ENCODE measurements at regions not wholly inside any gene's neighbourhood (a gene's known extent, or its start where the extent isn't known, plus 50 kb on each side); places are given as distances from the start of the nearest gene placed in this dataset.

DNA sequence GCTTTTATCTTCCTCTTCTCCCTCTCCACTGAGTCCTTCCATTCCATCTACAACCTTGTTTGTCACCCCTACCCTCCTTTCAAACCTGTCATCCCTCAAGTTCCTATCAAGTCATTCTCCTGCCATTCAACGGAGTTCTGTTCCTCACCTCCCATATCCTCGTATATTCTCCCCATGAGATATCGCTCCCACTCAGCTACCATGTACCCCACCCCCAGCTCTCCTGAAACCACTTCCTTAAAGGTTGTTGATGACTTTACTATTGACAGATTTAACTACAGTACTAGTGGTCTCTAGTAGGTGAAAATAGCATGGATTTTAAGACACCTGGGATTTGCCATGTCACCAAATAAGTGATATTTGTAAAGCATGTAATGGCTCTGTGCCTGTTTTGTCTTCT, 107.4 kb upstream of the BARHL2 start:
- 80% methylated on average over 3 of the region's 3 CpGs for WGBS, 2 donors
- Histone ChIP-seq H3K4me1 (no peaks in the 10 kb centered on the region), H3K27me3 (no peaks in the 10 kb centered on the region), H3K4me3 (no peak overlapping the region), H3K27ac (no peak overlapping the region), H3K36me3 (no peaks in the 10 kb centered on the region), H3K9me3 (no peaks in the 10 kb centered on the region)
- no peak for TF ChIP-seq POLR2A (IDR thresholded peaks at IDR 0.05)
- no peak for TF ChIP-seq CTCF (IDR thresholded peaks at IDR 0.05)
- DNase-seq (ENCODE audit: low spot score in 2 of 2): no peak

DNA sequence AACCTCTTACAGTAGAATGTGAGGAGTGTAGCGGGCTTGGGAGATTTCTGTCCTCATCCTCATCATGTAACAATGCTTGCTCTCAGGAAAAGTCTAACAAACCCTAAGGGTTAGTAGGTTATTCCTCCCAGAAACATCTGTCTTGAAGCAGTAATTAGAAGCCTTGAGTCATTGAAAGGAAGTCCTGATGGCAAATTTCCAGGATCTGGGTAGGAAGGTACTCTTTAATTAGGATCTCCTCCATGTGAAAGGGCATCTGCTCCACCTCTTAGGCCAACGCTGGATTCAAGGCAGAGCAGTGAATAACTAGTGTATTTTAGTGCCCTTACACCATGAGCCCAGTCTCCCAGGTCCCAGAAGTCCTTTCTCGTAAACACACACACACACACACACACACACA, 106.6 kb upstream of the BARHL2 start:
- Histone ChIP-seq H3K4me3 (no peak overlapping the region), H3K27ac (no peak overlapping the region), H3K27me3 (no peaks in the 10 kb centered on the region), H3K36me3 (no peaks in the 10 kb centered on the region), H3K4me1 (no peaks in the 10 kb centered on the region), H3K9me3 (no peaks in the 10 kb centered on the region)
- no peak for DNase-seq (ENCODE audit: low spot score in 2 of 2)
- TF ChIP-seq POLR2A (IDR thresholded peaks at IDR 0.05): no peak
- no peak for TF ChIP-seq CTCF (IDR thresholded peaks at IDR 0.05)
- no peak for TF ChIP-seq EP300 (IDR thresholded peaks at IDR 0.05)
- 71 to 91% methylated on average over 3 of the region's 3 CpGs for WGBS, 2 donors

DNA sequence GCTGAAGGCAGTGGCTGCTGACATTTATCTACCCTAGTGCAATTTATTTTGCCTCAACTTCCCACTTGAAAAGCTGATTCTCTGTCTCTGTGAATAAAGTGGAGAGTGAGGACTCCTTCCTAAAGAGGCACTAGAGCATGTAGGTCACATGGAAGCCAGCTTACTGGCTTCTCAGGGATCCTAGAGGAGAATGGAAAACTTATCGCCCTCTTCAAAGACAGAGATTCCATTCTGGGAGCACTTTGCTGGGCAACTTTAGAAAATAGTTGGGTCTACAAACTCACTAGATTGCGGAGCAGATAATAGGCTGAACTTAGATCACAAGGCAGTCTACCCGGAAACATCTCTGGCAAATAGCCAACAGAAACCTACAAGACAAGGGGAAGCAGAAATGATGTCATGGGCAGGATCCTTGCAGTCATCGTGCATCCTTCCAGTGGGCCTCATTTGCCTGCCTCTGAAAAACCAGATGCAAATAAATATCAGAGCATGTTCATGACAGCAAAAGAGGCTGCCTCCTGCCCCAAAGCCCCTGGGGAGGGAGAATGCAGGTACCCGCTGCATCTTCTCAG, 104.8 kb upstream of the BARHL2 start:
- Histone ChIP-seq H3K27ac (no peak overlapping the region), H3K36me3 (no peaks in the 10 kb centered on the region), H3K27me3 (no peaks in the 10 kb centered on the region), H3K9me3 (no peaks in the 10 kb centered on the region), H3K4me1 (no peaks in the 10 kb centered on the region), H3K4me3 (no peak overlapping the region)
- TF ChIP-seq EP300 (IDR thresholded peaks at IDR 0.05) (no peak), POLR2A (IDR thresholded peaks at IDR 0.05) (no peak), CTCF (IDR thresholded peaks at IDR 0.05) (no peak)
- DNase-seq (ENCODE audit: low spot score in 2 of 2): no peak
- 78 to 84% methylated on average over 5 of the region's 5 CpGs for WGBS, 2 donors

DNA sequence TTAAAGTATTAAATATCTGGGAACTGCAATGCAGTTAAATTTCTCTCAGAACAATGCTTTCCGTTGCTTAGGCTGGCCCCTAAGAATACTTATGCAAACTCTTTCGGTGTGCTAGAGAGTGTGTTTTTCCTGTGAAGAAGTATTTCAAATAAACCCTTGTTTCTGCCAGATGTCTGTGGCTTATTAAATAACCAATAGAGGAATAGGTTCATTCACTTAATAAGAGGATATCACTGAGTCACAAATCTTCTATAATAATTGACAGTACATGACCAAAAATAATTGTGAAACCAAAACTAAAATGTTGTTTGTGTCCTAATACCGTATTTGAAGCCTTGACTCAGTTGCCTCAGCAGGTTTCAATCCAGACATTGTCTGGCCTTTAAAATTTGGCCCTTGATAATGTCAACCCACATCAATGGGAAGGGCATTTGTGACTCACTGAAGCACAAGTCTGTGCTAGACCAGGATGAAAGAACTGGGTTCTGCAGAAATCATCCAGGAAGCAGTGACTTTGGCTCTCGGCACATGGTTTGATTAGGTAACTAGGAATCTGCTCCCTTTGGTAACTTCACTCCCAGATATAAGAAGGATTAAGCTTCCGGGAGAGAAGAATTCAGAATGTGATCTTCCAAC, 104.2 kb upstream of the BARHL2 start:
- Histone ChIP-seq H3K4me3 (no peak overlapping the region), H3K27me3 (no peaks in the 10 kb centered on the region), H3K9me3 (no peaks in the 10 kb centered on the region), H3K36me3 (no peaks in the 10 kb centered on the region), H3K4me1 (no peaks in the 10 kb centered on the region), H3K27ac (no peak overlapping the region)
- WGBS, 2 donors: 62 to 63% methylated on average over 5 of the region's 5 CpGs
- TF ChIP-seq CTCF (IDR thresholded peaks at IDR 0.05) (no peak), POLR2A (IDR thresholded peaks at IDR 0.05) (no peak), EP300 (IDR thresholded peaks at IDR 0.05) (no peak)
- DNase-seq (ENCODE audit: low spot score in 2 of 2): no peak

DNA sequence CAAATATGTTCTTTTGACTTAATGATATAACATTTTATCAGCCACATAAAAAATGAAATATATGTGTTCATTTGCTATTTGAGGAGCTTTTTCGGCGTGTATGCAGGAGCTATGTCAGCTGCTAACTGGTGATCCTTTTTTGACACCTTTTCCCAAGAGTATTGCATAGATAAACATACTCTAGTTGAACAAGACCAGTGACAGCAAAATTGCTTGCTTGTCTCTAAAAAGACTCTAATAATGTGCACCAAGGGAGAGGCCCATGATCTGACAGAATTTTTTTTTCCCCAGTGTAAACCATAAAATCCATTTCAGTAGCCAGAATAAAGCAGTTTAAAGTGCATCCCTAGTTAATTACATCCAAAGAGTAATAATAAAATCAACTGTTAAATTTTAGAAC, 103.6 kb upstream of the BARHL2 start:
- H3K36me3 ChIP-seq: no peaks in the 10 kb centered on the region
- no peaks in the 10 kb centered on the region for H3K27me3 ChIP-seq
- H3K4me1 ChIP-seq: no peaks in the 10 kb centered on the region
- TF ChIP-seq CTCF (IDR thresholded peaks at IDR 0.05): no peak
- no peak for TF ChIP-seq POLR2A (IDR thresholded peaks at IDR 0.05)
- TF ChIP-seq EP300 (IDR thresholded peaks at IDR 0.05): no peak
- H3K9me3 ChIP-seq: no peaks in the 10 kb centered on the region
- WGBS, 2 donors: 78 to 80% methylated on average over 2 of the region's 2 CpGs
- no peak overlapping the region for H3K4me3 ChIP-seq
- no peak overlapping the region for H3K27ac ChIP-seq
- DNase-seq (ENCODE audit: low spot score in 2 of 2): no peak

All from tibial nerve (tissue), 4 donors.